Endothelial cell of umbilical vein (primary cell): ENCODE measurements at regions not wholly inside any gene's neighbourhood (a gene's known extent, or its start where the extent isn't known, plus 50 kb on each side); places are given as distances from the start of the nearest gene placed in this dataset.

Source experiments
- BruUV-seq: library from RNA; stranded (reverse); fragments of 400-500 nt; replicated peaks from 2 replicates; lab custom pipeline; 2021; lab: Mats Ljungman, UMichigan
- CTCF ChIA-PET: fragments of 300-600, 350-600 bp; sonication (Branson Sonifier 250); formaldehyde crosslinking; loops from one replicate; lab custom pipeline; 2021; ENCODE audit warnings: antibody characterized with exemption, inconsistent platforms; lab: Charles Lee
- POLR2A ChIA-PET: fragments of 300-600, 350-600 bp; sonication (Branson Sonifier 250); formaldehyde crosslinking; loops from one replicate; lab custom pipeline; 2021; ENCODE audit warnings: antibody characterized with exemption, inconsistent platforms; lab: Charles Lee
- DNase-seq: peaks from one replicate; pipeline ENCODE4 v3.0.0-alpha.2; 2011; ENCODE audit warnings: low read depth, low spot score
- FAIRE-seq: peaks from 2 replicates; lab custom pipeline; 2011; peaks lifted over from hg19 to GRCh38; lab: Jason Lieb, UNC
- H2AFZ ChIP-seq: 2 replicates; pipeline ENCODE4 v1.6.0; 2012; ENCODE audit warnings: low read depth, low read length, control low read depth, inconsistent platforms
- H3K27ac ChIP-seq: 2 replicates; pipeline ENCODE4 v1.5.1; 2011; ENCODE audit warnings: low read depth, mild to moderate bottlenecking, control low read depth, low read length, moderate library complexity; ENCODE audit not compliant: insufficient read depth
- H3K27me3 ChIP-seq, 2 experiments: 2 replicates each; pipeline versions ENCODE4 v1.6.0 to v1.6.1; 2011; ENCODE audit warnings: low read length in 2 of 2, mixed read lengths in 1 of 2; ENCODE audit not compliant: control insufficient read depth in 2 of 2, insufficient read depth in 2 of 2
- H3K36me3 ChIP-seq, 2 experiments: 2 replicates in 1 of 2; 3 replicates in 1 of 2; pipeline ENCODE4 v1.5.1; 2011; ENCODE audit warnings: low read length in 2 of 2, mild to moderate bottlenecking in 1 of 2, moderate library complexity in 1 of 2; ENCODE audit not compliant: control insufficient read depth in 2 of 2, insufficient read depth in 2 of 2; ENCODE audit errors: extremely low read depth in 1 of 2
- H3K4me1 ChIP-seq: 3 replicates; pipeline ENCODE4 v1.5.1; 2011; ENCODE audit warnings: mild to moderate bottlenecking, low read length; ENCODE audit not compliant: control insufficient read depth, insufficient read depth; ENCODE audit errors: extremely low read depth
- H3K4me2 ChIP-seq: 2 replicates; pipeline ENCODE4 v1.6.1; 2011; ENCODE audit warnings: low read length, control low read depth, mixed read lengths; ENCODE audit not compliant: insufficient read depth
- H3K4me3 ChIP-seq, 3 experiments: fragments of 200-600 bp in 1 of 3; sonication (generic), shearing (Covaris generic) in 1 of 3; replicated peaks in 1 of 3; 2 replicates each; pipeline ENCODE4 v1.5.1; 2011 to 2016; ENCODE audit warnings: control low read depth in 3 of 3, low read length in 3 of 3, mild to moderate bottlenecking in 2 of 3, inconsistent platforms in 1 of 3, low read depth in 1 of 3, moderate library complexity in 1 of 3; ENCODE audit not compliant: insufficient read depth in 1 of 3
- H3K79me2 ChIP-seq: 2 replicates; pipeline ENCODE4 v1.6.0; 2012; ENCODE audit warnings: low read length, inconsistent platforms; ENCODE audit not compliant: control insufficient read depth, insufficient read depth
- H3K9ac ChIP-seq: replicated peaks from 2 replicates; pipeline ENCODE3; 2011; ENCODE audit warnings: low read length, control low read depth; ENCODE audit not compliant: insufficient read depth; ENCODE audit errors: extremely low read depth
- H3K9me1 ChIP-seq: replicated peaks from 3 replicates; pipeline ENCODE4 v1.6.0; 2011; ENCODE audit warnings: mild to moderate bottlenecking, low read length; ENCODE audit not compliant: control insufficient read depth, insufficient read depth; ENCODE audit errors: extremely low read depth
- H3K9me3 ChIP-seq: replicated peaks from 2 replicates; pipeline ENCODE4 v1.5.1; 2012; ENCODE audit warnings: low read length, inconsistent platforms; ENCODE audit not compliant: control insufficient read depth, insufficient read depth
- H4K20me1 ChIP-seq: replicated peaks from 2 replicates; pipeline ENCODE3; 2011; ENCODE audit warnings: mild to moderate bottlenecking, low read length; ENCODE audit not compliant: control insufficient read depth, insufficient read depth; ENCODE audit errors: extremely low read depth
- CTCF ChIP-seq, 2 donors: IDR thresholded peaks; 1 replicate in 1 of 2; 2 replicates in 1 of 2; pipeline ENCODE4 v1.5.1; 2011; ENCODE audit warnings: low read length in 2 of 2, mild to moderate bottlenecking in 2 of 2, moderate library complexity in 2 of 2, control low read depth in 1 of 2, inconsistent platforms in 1 of 2, low read depth in 1 of 2; ENCODE audit not compliant: insufficient read depth in 1 of 2; ENCODE audit errors: extremely low read depth in 1 of 2
- EZH2 ChIP-seq: IDR thresholded peaks from 2 replicates; pipeline ENCODE4 v1.6.1; 2012; ENCODE audit warnings: borderline replicate concordance, low read depth, mild to moderate bottlenecking, moderate library complexity, low read length, inconsistent platforms; ENCODE audit not compliant: severe bottlenecking
- FOS ChIP-seq: IDR thresholded peaks from 2 replicates; pipeline ENCODE4 v1.6.1; 2011; ENCODE audit warnings: mild to moderate bottlenecking, low read length, moderate library complexity, borderline replicate concordance; ENCODE audit not compliant: insufficient read depth
- GATA2 ChIP-seq: IDR thresholded peaks from 2 replicates; pipeline ENCODE4 v1.7.0; 2011; ENCODE audit warnings: low read depth, mild to moderate bottlenecking, moderate library complexity, mixed read lengths, low read length; ENCODE audit not compliant: insufficient read length, insufficient read depth
- JUN ChIP-seq: IDR thresholded peaks from 2 replicates; pipeline ENCODE4 v1.6.1; 2011; ENCODE audit warnings: borderline replicate concordance, low read depth; ENCODE audit not compliant: insufficient read length, insufficient read depth
- MYC ChIP-seq: IDR thresholded peaks from one replicate; pipeline ENCODE4 v1.6.1; 2011; ENCODE audit warnings: mild to moderate bottlenecking, low read depth, low read length
- POLR2A ChIP-seq: IDR thresholded peaks from 2 replicates; pipeline ENCODE4 v1.6.1; 2012; ENCODE audit warnings: low read depth, mild to moderate bottlenecking, control low read depth, low read length
- dilution Hi-C: fragments of 300-500 bp; cut with MboI; formaldehyde crosslinking; loops from one replicate; pipeline ENCODE4 v1.15.0; 2019; ENCODE audit warnings: low sequenced_read_pairs; ENCODE audit not compliant: extremely low pct_ligation_motif_present
- intact Hi-C: fragments of 100-400 bp; cut with micrococcal nuclease; formaldehyde crosslinking; loops from one replicate; pipeline ENCODE4 v1.10.0; 2022
- TF ChIP-seq, protein P1 (sequence below): IDR thresholded peaks from 2 replicates; pipeline ENCODE4 v1.6.1; 2011; ENCODE audit not compliant: insufficient read depth, insufficient read length

DNA sequence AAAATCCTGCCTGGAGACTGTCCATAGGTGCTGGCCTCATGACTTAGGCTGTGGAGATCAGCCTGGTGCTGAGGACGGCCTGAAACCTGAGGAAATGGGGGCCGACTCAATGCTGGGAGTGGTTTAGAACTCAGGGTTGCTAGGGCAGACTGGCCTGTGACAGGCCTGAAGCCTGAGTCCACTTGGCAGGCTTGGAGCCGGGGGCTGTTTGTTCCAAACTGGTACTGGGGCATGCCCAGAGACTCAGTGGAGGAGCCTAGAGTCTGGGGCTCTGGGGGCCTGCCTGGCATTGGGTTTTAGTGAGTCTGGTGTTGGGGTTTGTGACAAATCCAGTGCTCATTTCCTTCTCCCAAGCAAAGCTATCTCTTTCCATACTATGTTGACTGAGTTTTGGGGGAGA is 489.7 kb upstream of the CNKSR2 start:
- Histone ChIP-seq H3K9me3 (no peaks in the 10 kb centered on the region), H3K9me1 (no peaks in the 10 kb centered on the region), H3K27me3 (no peaks in the 10 kb centered on the region), H3K36me3 (no peaks in the 10 kb centered on the region), H3K4me2 (no peak overlapping the region), H3K4me3 (no peak overlapping the region), H2AFZ (no peak overlapping the region), H3K9ac (no peak overlapping the region), H4K20me1 (no peaks in the 10 kb centered on the region), H3K79me2 (no peaks in the 10 kb centered on the region), H3K4me1 (no peaks in the 10 kb centered on the region), H3K27ac (no peak overlapping the region)
- TF ChIP-seq FOS (no peak), JUN (no peak), MYC (no peak)
- FAIRE-seq (no peak), DNase-seq (no peak)
- CTCF ChIA-PET: no interaction called here
- BruUV-seq: no TSS peak
- intact Hi-C loops (no loop called here), dilution Hi-C loops (no loop called here)
- POLR2A ChIA-PET: no interaction called here

DNA sequence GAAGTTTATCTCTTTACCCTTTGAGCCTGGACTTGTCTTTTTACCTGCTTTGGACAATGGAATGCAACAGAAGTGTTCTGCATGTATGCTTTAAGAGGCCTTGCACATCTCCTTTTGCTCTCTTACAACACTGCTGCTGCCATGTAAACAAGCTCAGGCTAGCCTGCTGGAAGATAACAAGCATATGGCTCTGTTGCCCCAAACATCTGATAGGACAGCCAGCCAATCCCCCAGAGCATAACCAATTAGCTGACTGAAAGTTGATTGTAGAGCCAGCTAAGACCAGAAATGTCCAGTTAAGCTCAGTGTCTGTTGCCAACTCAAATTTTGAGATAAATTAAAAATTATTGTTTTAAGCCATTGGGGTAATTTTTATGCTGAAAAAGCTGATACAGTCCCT is 510.6 kb upstream of the CNKSR2 start:
- H3K9me3 ChIP-seq: no peaks in the 10 kb centered on the region
- CTCF ChIA-PET: no interaction called here
- no peaks in the 10 kb centered on the region for H4K20me1 ChIP-seq
- H3K27me3 ChIP-seq: no peaks in the 10 kb centered on the region
- no peak overlapping the region for H3K9ac ChIP-seq
- intact Hi-C loops (no loop called here), dilution Hi-C loops (no loop called here)
- H3K9me1 ChIP-seq: no peaks in the 10 kb centered on the region
- no peak overlapping the region for H3K4me2 ChIP-seq
- no peaks in the 10 kb centered on the region for H3K4me1 ChIP-seq
- H3K27ac ChIP-seq: no peak overlapping the region
- POLR2A ChIA-PET: no interaction called here
- FAIRE-seq (no peak), DNase-seq (no peak)
- H3K79me2 ChIP-seq: no peaks in the 10 kb centered on the region
- no TSS peak for BruUV-seq
- no peaks in the 10 kb centered on the region for H3K36me3 ChIP-seq
- H2AFZ ChIP-seq: no peak overlapping the region
- H3K4me3 ChIP-seq: no peak overlapping the region
- no peak for TF ChIP-seq GATA2
- no peak for TF ChIP-seq EZH2
- TF ChIP-seq POLR2A: no peak
- TF ChIP-seq CTCF (IDR thresholded peaks at IDR 0.05; ENCODE audit: extremely low read depth in 1 of 2, insufficient read depth in 1 of 2, low read depth in 1 of 2, low read length in 2 of 2): no peak
- TF ChIP-seq, protein P1, sequence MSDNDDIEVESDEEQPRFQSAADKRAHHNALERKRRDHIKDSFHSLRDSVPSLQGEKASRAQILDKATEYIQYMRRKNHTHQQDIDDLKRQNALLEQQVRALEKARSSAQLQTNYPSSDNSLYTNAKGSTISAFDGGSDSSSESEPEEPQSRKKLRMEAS: no peak
- TF ChIP-seq JUN: no peak
